GM21390 (cell line): ENCODE measurements at regions not wholly inside any gene's neighbourhood (a gene's known extent, or its start where the extent isn't known, plus 50 kb on each side); places are given as distances from the start of the nearest gene placed in this dataset.

Experiments used
- ATAC-seq: cut with Tn5 transposase; IDR thresholded peaks from one replicate; pipeline ENCODE4 v1.9.1; 2021; ENCODE audit not compliant: unreplicated experiment

GRCh38 chr21:35245879-35246278 is 196.8 kb upstream of the RUNX1 start:
- ATAC-seq = no peak

GRCh38 chr21:35244514-35244913 is 195.4 kb upstream of the RUNX1 start:
- no peak for ATAC-seq

GRCh38 chr21:35243171-35243570 is 194.1 kb upstream of the RUNX1 start:
- ATAC-seq = no peak

DNA sequence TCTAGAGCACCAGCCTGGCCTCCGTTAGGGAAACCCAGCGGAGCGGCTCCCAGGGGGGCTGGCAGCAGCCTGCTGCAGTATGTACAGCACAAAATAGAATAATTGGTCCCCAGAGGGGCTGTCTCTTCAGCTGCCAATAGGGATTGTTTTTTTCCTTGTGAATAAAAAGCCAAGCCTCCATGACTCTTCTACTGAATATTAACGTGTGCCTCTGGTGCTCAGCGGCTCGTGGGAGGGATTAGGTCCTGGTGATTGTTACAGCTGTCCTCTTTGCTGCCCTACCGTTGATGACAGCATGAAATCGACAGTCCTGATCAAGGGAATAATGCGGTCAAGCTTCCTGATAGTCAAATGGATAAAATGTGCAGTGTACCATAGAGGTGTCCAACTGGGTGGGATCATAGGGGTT is 190.7 kb upstream of the RUNX1 start:
- no peak for ATAC-seq

- ATAC-seq = no peak
Observed at GRCh38 chr21:35238119-35238518, 189.0 kb upstream of the RUNX1 start.

DNA sequence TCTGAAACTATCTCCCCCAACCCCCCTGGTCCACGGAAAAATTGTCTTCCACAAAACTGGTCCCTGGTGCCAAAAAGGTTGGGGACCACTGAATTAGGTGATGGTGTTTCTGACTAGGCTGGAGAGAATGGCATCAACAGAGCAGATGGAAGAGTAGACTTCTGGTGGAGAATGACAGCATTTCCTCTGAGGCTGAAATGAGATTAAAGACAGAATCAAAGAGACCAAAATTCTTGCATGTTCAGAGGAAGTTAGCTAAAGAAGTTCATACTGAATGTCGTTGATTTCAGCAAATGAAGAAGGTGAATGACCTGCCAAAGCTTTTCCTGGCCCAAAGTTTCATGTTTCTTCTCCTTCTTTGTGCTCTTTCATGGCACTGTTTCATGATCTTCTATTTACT is 188.2 kb upstream of the RUNX1 start:
- ATAC-seq = no peak

DNA sequence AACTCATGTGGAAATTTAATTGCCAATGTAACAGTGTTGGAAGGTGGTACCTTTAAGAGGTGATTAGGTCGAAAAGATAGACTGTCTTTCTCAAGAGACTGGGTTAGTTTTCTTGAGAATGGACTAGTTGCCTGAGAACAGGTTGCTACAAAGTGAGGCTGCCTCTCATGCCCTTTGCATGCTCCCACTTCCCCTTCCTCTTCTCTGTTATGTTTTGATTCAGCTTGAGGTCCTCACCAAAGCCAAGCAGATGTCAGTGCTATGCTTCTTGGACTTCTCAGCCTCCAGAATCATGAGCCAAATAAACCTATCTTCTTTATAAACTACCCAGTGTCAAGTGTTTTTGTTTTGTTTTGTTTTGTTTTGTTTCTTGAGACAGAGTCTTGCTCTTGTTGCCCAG is 187.0 kb upstream of the RUNX1 start:
- no peak for ATAC-seq

DNA sequence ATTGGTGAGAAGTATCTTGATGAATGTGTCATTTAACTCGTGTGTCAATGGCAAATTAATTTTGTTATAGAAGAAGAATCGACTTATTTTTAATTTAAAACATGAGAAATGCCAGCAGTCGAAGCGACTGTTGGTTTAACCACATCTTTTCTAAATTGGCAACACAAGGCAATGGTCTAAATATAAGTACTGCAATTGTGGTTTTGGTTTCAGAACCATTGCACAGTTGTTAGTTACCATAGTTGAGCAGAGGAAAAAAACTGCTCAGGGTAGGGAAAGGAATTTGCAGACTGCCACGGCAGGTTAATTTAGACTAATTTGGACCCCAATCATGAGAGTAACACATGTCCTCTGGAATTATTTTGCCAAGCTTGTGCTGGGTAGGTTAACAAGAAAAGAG is 185.6 kb upstream of the RUNX1 start:
- peak; percentile 63 for ATAC-seq

GRCh38 chr21:35233756-35234155 is 184.7 kb upstream of the RUNX1 start:
- no peak for ATAC-seq

GRCh38 chr21:35232545-35233176 is 183.6 kb upstream of the RUNX1 start:
- ATAC-seq = no peak

GRCh38 chr21:35231090-35231489 is 182.0 kb upstream of the RUNX1 start:
- no peak for ATAC-seq

GRCh38 chr21:35229290-35229689 is 180.2 kb upstream of the RUNX1 start:
- ATAC-seq = no peak

GRCh38 chr21:35227786-35228185 is 178.7 kb upstream of the RUNX1 start:
- peak; percentile 40 for ATAC-seq

DNA sequence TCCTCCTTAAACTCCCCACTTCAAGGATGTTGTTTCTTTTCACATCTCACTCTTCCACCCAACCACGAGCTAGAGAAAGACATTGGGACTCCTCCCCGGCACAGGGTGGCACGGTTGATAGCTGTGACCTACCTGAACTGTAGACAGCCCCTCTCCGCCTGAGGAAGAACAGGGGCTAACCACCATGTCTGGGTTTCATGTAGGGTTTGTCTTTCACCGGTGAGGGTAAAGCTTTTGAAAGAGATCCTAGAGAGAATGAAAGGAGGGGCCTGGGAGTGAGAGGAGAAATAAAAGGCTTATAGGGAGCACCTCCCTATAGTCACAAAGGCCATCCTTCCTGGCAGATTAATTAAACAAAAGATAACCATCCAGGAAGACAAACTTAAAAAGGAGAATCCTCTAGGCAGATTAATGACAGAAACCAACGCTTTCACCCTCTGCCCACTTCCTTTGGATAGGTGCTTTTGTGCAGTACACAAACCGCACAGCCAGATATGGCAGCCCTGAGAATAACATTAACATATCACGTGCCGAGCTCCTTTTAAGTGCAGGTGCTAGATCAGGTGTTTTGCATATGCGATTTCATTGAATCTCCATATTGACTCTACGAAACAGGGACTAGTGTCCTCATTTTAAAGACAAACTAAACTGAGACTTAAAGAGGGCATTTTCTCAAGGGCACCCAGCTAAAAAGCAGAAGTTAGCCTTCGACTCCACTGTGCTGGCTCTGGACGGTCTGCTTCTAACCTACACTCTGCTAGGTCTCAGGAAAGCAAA is 178.1 kb upstream of the RUNX1 start:
- ATAC-seq = peak; percentile 79

GRCh38 chr21:35226328-35226727 is 177.2 kb upstream of the RUNX1 start:
- ATAC-seq = no peak

- no peak for ATAC-seq
Observed at GRCh38 chr21:35225573-35225972, 176.5 kb upstream of the RUNX1 start.

- no peak for ATAC-seq
Observed at GRCh38 chr21:35223480-35224156, 174.5 kb upstream of the RUNX1 start.

- peak; percentile 59 for ATAC-seq
Observed at GRCh38 chr21:35222541-35222941, 173.4 kb upstream of the RUNX1 start.

- no peak for ATAC-seq
Observed at GRCh38 chr21:35222021-35222420, 172.9 kb upstream of the RUNX1 start.

- ATAC-seq = no peak
Observed at GRCh38 chr21:35220301-35220700, 171.2 kb upstream of the RUNX1 start.

- ATAC-seq = no peak
Observed at GRCh38 chr21:35219719-35220118, 170.6 kb upstream of the RUNX1 start.

DNA sequence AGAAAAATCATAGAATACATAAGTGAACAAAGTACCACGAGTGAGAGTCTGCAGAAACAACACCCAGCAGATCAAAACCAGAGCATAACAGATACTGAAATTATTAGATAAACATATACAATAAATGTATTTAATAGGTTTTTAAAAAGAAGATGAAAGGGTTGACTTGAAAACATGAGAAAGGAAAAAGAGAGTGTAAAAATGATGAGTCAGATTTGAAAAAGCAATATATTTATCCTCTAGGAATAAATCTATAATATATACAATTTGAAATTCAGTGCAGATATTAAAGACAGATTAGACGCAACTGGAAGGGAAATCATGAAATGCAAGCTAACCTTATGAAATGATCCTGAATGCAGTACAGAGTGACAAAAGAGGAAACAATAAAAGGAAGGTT is 170.2 kb upstream of the RUNX1 start:
- no peak for ATAC-seq
